H1 (cell line): ENCODE measurements at regions not wholly inside any gene's neighbourhood (a gene's known extent, or its start where the extent isn't known, plus 50 kb on each side); places are given as distances from the start of the nearest gene placed in this dataset.

ENCODE experiments used
- ATF2 ChIP-seq: IDR thresholded peaks from 2 replicates; pipeline ENCODE4 v1.6.1; 2012; ENCODE audit warnings: low read length, inconsistent platforms
- GABPA ChIP-seq: IDR thresholded peaks from 2 replicates; pipeline ENCODE4 v1.6.1; 2011; ENCODE audit warnings: mild to moderate bottlenecking, low read length, moderate library complexity, borderline replicate concordance; ENCODE audit not compliant: insufficient read depth
- GTF2F1 ChIP-seq: IDR thresholded peaks from 2 replicates; pipeline ENCODE4 v1.6.1; 2012; ENCODE audit warnings: low read depth, low read length, improper control_type of control experiment, borderline replicate concordance
- RBBP5 ChIP-seq: IDR thresholded peaks from 2 replicates; pipeline ENCODE4 v1.7.1; 2012; ENCODE audit warnings: low read depth, mild to moderate bottlenecking, inconsistent platforms, low read length, moderate library complexity, borderline replicate concordance
- RXRA ChIP-seq: IDR thresholded peaks from 2 replicates; pipeline ENCODE4 v1.6.1; 2011; ENCODE audit warnings: low read depth, mild to moderate bottlenecking, low read length, moderate library complexity; ENCODE audit not compliant: insufficient read depth
- SP4 ChIP-seq: IDR thresholded peaks from 2 replicates; pipeline ENCODE4 v1.6.1; 2012; ENCODE audit warnings: low read length, inconsistent platforms
- TCF12 ChIP-seq: IDR thresholded peaks from 2 replicates; pipeline ENCODE4 v1.6.1; 2011; ENCODE audit warnings: low read depth, mild to moderate bottlenecking, low read length
- YY1 ChIP-seq: IDR thresholded peaks from 2 replicates; pipeline ENCODE4 v1.6.1; 2011; ENCODE audit warnings: low read depth, mild to moderate bottlenecking, low read length

- TF ChIP-seq ATF2 (no peak), RXRA (no peak), GABPA (no peak), SP4 (no peak), YY1 (no peak), GTF2F1 (no peak), RBBP5 (no peak), TCF12 (no peak)
These were observed 123.9 kb downstream of the ZFP36L2 start (continued) for GRCh38 chr2:43102366-43103092.
